ENCODE measurements at regions not wholly inside any gene's neighbourhood (a gene's known extent, or its start where the extent isn't known, plus 50 kb on each side); places are given as distances from the start of the nearest gene placed in this dataset.

DNA sequence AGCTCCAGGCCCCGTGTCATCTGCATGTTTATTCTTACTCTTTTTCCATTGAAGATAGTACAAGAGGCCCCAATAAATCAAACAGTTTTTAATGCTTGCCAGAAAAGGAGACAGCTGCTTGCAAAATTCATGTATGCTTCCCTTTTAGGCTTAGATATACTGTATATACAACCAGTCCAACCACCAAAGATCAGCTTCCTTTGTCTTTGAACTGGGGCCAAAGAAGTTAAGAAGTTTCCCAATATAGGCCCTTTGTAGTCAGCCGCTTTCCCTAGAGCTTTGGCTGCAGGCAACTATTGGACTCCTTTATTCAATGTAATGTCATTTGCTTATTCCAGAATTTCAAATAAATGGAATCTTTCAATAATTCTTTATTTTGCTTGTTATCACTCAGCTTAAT lies 1395.0 kb downstream of the GATA3 start:
- TF ChIP-seq, protein P1, sequence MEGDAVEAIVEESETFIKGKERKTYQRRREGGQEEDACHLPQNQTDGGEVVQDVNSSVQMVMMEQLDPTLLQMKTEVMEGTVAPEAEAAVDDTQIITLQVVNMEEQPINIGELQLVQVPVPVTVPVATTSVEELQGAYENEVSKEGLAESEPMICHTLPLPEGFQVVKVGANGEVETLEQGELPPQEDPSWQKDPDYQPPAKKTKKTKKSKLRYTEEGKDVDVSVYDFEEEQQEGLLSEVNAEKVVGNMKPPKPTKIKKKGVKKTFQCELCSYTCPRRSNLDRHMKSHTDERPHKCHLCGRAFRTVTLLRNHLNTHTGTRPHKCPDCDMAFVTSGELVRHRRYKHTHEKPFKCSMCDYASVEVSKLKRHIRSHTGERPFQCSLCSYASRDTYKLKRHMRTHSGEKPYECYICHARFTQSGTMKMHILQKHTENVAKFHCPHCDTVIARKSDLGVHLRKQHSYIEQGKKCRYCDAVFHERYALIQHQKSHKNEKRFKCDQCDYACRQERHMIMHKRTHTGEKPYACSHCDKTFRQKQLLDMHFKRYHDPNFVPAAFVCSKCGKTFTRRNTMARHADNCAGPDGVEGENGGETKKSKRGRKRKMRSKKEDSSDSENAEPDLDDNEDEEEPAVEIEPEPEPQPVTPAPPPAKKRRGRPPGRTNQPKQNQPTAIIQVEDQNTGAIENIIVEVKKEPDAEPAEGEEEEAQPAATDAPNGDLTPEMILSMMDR (IDR thresholded peaks at IDR 0.05), result no peak
- TF ChIP-seq POLR2A (IDR thresholded peaks at IDR 0.05) (no peak), EP300 (IDR thresholded peaks at IDR 0.05) (no peak)
